Hepatocyte (in vitro differentiated cells): ENCODE measurements at regions not wholly inside any gene's neighbourhood (a gene's known extent, or its start where the extent isn't known, plus 50 kb on each side); places are given as distances from the start of the nearest gene placed in this dataset.

Source experiments
- CTCF ChIP-seq: fragments of 200-600 bp; sonication (generic); IDR thresholded peaks from 2 replicates; pipeline ENCODE4 v1.5.1; 2016; ENCODE audit warnings: antibody characterized with exemption, mild to moderate bottlenecking; ENCODE audit not compliant: poor library complexity
- EZH2 ChIP-seq: fragments of 200-600 bp; sonication (generic); IDR thresholded peaks from 2 replicates; pipeline ENCODE4 v1.6.1; 2016; ENCODE audit warnings: antibody characterized with exemption, mild to moderate bottlenecking, borderline replicate concordance

DNA sequence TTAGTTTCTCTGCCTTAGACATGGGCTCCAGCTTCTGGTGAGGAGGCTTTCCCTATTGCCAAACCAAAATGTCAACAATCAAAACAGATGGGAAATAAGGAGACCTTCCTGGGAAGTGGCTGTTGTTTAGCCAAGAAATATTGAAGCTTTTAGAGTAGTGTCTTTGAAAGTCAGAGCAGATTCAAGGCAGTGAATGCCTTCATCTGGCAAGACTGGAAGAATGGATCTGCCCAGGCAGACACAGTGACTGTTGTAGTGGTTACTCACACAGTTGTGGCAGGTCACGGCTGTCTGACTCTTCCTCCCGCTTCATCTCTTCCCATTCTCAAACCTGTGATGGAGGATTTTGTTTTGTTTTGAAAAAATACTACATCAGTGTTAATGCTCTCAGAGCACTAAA lies 154.1 kb upstream of the ADO start:
- no peak for TF ChIP-seq CTCF
- TF ChIP-seq EZH2, result no peak
